HCT116 (cell line): ENCODE measurements at regions not wholly inside any gene's neighbourhood (a gene's known extent, or its start where the extent isn't known, plus 50 kb on each side); places are given as distances from the start of the nearest gene placed in this dataset.

Experiments used
- ATAC-seq: fragments of 200-7000 bp; cut with Tn5 transposase; 2 replicates; pipeline ENCODE4 v1.9.1; 2020; ENCODE audit warnings: mild to moderate bottlenecking, moderate library complexity
- BruUV-seq: library from RNA; stranded (reverse); fragments of 400-500 nt; replicated peaks from 2 replicates; lab custom pipeline; 2021; lab: Mats Ljungman, UMichigan
- CTCF ChIA-PET: fragments of 300-600 bp; sonication (Branson Sonifier 250); formaldehyde crosslinking; loops from one replicate; lab custom pipeline; 2021; ENCODE audit warnings: antibody characterized with exemption; lab: Charles Lee
- POLR2A ChIA-PET: fragments of 300-600, 350-600 bp; sonication (Branson Sonifier 250); formaldehyde crosslinking; loops from one replicate; lab custom pipeline; 2021; ENCODE audit warnings: antibody characterized with exemption; lab: Charles Lee
- RAD21 ChIA-PET, 2 experiments: fragments of 300-600 bp; sonication (Branson Sonifier 250); formaldehyde crosslinking; loops; one replicate each; lab custom pipeline; 2023; ENCODE audit warnings: low total read pairs in 2 of 2; ENCODE audit not compliant: uncharacterized antibody in 2 of 2, unreplicated experiment in 2 of 2, low non-redundant PET in 1 of 2; lab: Charles Lee
- DNase-seq: peaks from one replicate; pipeline ENCODE4 v3.0.0-alpha.2; 2010; ENCODE audit warnings: low read depth, low spot score
- H2AFZ ChIP-seq: fragments of 200-600 bp; shearing (Covaris generic), sonication (generic); 2 replicates; pipeline ENCODE4 v1.6.1; 2017; ENCODE audit warnings: low read depth, mixed run types, mixed read lengths, antibody characterized with exemption, low read length; ENCODE audit not compliant: poor library complexity, severe bottlenecking
- H3K27ac ChIP-seq: 2 replicates; pipeline ENCODE4 v1.5.1; 2012; ENCODE audit warnings: low read depth, low read length
- H3K27me3 ChIP-seq: fragments of 200-600 bp; sonication (generic); 2 replicates; pipeline ENCODE4 v1.6.1; 2016; ENCODE audit warnings: mixed run types, low read length, mixed read lengths; ENCODE audit not compliant: insufficient read depth
- H3K36me3 ChIP-seq, 2 experiments: fragments of 200-500 bp in 1 of 2; fragments of 200-600 bp in 1 of 2; sonication (Bioruptor generic) in 1 of 2; sonication (generic) in 1 of 2; 2 replicates each; pipeline versions ENCODE4 v1.5.1 to v1.6.1; 2014 to 2016; ENCODE audit warnings: low read length in 2 of 2, inconsistent platforms in 1 of 2, mixed read lengths in 1 of 2, mixed run types in 1 of 2; ENCODE audit not compliant: insufficient read depth in 2 of 2, control insufficient read depth in 1 of 2
- H3K4me1 ChIP-seq, 2 experiments: fragments of 200-600 bp in 1 of 2; sonication (generic) in 1 of 2; 2 replicates each; pipeline versions ENCODE4 v1.5.1 to v1.6.1; 2012 to 2017; ENCODE audit warnings: low read length in 2 of 2, inconsistent platforms in 1 of 2, mild to moderate bottlenecking in 1 of 2, mixed read lengths in 1 of 2, mixed run types in 1 of 2, moderate library complexity in 1 of 2; ENCODE audit not compliant: insufficient read depth in 2 of 2, control insufficient read depth in 1 of 2
- H3K4me2 ChIP-seq: fragments of 200-600 bp; sonication (generic); 2 replicates; pipeline ENCODE4 v1.6.1; 2017; ENCODE audit warnings: mixed run types, low read length, mixed read lengths
- H3K4me3 ChIP-seq, 2 experiments: fragments of 200-600 bp in 1 of 2; sonication (generic) in 1 of 2; replicated peaks in 1 of 2; 2 replicates each; pipeline ENCODE4 v1.5.1; 2011 to 2016; ENCODE audit warnings: low read length in 2 of 2, control low read depth in 1 of 2, low read depth in 1 of 2, mild to moderate bottlenecking in 1 of 2, mixed read lengths in 1 of 2, mixed run types in 1 of 2
- H3K79me2 ChIP-seq: fragments of 200-600 bp; sonication (generic); 2 replicates; pipeline ENCODE4 v1.6.1; 2017; ENCODE audit warnings: mild to moderate bottlenecking, mixed run types, low read length, moderate library complexity, mixed read lengths; ENCODE audit not compliant: insufficient read depth
- H3K9ac ChIP-seq: fragments of 200-600 bp; sonication (generic); 2 replicates; pipeline ENCODE4 v1.6.1; 2016; ENCODE audit warnings: low read length, mixed read lengths
- H3K9me2 ChIP-seq: fragments of 200-600 bp; sonication (generic), shearing (Covaris generic); 2 replicates; pipeline ENCODE4 v1.6.1; 2017; ENCODE audit warnings: mixed run types, mild to moderate bottlenecking, moderate library complexity; ENCODE audit not compliant: insufficient read depth
- H3K9me3 ChIP-seq, 2 experiments: fragments of 200-500 bp in 1 of 2; fragments of 200-600 bp in 1 of 2; sonication (Bioruptor generic) in 1 of 2; sonication (generic) in 1 of 2; 2 replicates each; pipeline ENCODE4 v1.6.1; 2014 to 2017; ENCODE audit warnings: low read length in 2 of 2, mixed read lengths in 2 of 2, inconsistent platforms in 1 of 2, low read depth in 1 of 2, mild to moderate bottlenecking in 1 of 2, mixed run types in 1 of 2, moderate library complexity in 1 of 2; ENCODE audit not compliant: control insufficient read depth in 1 of 2, insufficient read depth in 1 of 2
- H4K20me1 ChIP-seq: fragments of 200-600 bp; sonication (generic), shearing (Covaris generic); 2 replicates; pipeline ENCODE4 v1.6.1; 2017; ENCODE audit warnings: mixed run types, mild to moderate bottlenecking, moderate library complexity; ENCODE audit not compliant: insufficient read depth
- CEBPB ChIP-seq: IDR thresholded peaks from 2 replicates; pipeline ENCODE4 v1.6.1; 2012; ENCODE audit warnings: low read depth
- CTCF ChIP-seq, 3 experiments: fragments of 200-600 bp in 1 of 3; sonication (generic) in 1 of 3; IDR thresholded peaks in 2 of 3; conservative IDR thresholded peaks in 1 of 3; 2 replicates each; pipeline ENCODE4 v1.5.1; 2012 to 2017; ENCODE audit warnings: low read depth in 2 of 3, low read length in 2 of 3, antibody characterized with exemption in 1 of 3, borderline replicate concordance in 1 of 3, control low read depth in 1 of 3, mild to moderate bottlenecking in 1 of 3, mixed read lengths in 1 of 3, mixed run types in 1 of 3, moderate library complexity in 1 of 3; ENCODE audit not compliant: insufficient read depth in 1 of 3
- EZH2 ChIP-seq: fragments of 200-600 bp; sonication (generic); IDR thresholded peaks from 2 replicates; pipeline ENCODE4 v1.6.1; 2017; ENCODE audit warnings: antibody characterized with exemption, mixed run types
- EZH2phosphoT487 ChIP-seq: fragments of 200-600 bp; IDR thresholded peaks from 2 replicates; pipeline ENCODE4 v1.6.1; 2018; ENCODE audit warnings: antibody characterized with exemption, borderline replicate concordance
- FOSL1 ChIP-seq: IDR thresholded peaks from 2 replicates; pipeline ENCODE4 v1.6.1; 2012; ENCODE audit warnings: low read depth
- JUND ChIP-seq: IDR thresholded peaks from 2 replicates; pipeline ENCODE4 v1.6.1; 2012
- MAX ChIP-seq: IDR thresholded peaks from 2 replicates; pipeline ENCODE4 v1.6.1; 2012
- POLR2A ChIP-seq: IDR thresholded peaks from 2 replicates; pipeline ENCODE4 v1.7.0; 2011; ENCODE audit warnings: borderline replicate concordance; ENCODE audit not compliant: insufficient read depth, insufficient read length; ENCODE audit errors: extremely low read depth
- POLR2AphosphoS5 ChIP-seq: IDR thresholded peaks from 2 replicates; pipeline ENCODE4 v1.6.1; 2011; ENCODE audit warnings: mild to moderate bottlenecking, low read depth, low read length, moderate library complexity
- RAD21 ChIP-seq: IDR thresholded peaks from 2 replicates; pipeline ENCODE4 v1.6.1; 2012; ENCODE audit warnings: low read depth, mild to moderate bottlenecking
- REST ChIP-seq: IDR thresholded peaks from 2 replicates; pipeline ENCODE4 v1.6.1; 2012; ENCODE audit warnings: low read depth
- SIN3A ChIP-seq: IDR thresholded peaks from 2 replicates; pipeline ENCODE4 v1.6.1; 2012; ENCODE audit warnings: low read depth
- SP1 ChIP-seq: IDR thresholded peaks from 2 replicates; pipeline ENCODE4 v1.6.1; 2012; ENCODE audit warnings: low read depth
- SRF ChIP-seq: IDR thresholded peaks from 2 replicates; pipeline ENCODE4 v1.6.1; 2012; ENCODE audit warnings: low read depth
- TCF7L2 ChIP-seq: IDR thresholded peaks from 2 replicates; pipeline ENCODE4 v1.7.0; 2011; ENCODE audit warnings: borderline replicate concordance, inconsistent platforms; ENCODE audit not compliant: insufficient read depth, insufficient read length; ENCODE audit errors: extremely low read depth
- ZFX ChIP-seq: fragments of 450-650 bp; IDR thresholded peaks from 2 replicates; pipeline ENCODE4 v1.6.1; 2017
- ZNF274 ChIP-seq: fragments of 200-500 bp; sonication (Bioruptor generic); IDR thresholded peaks from 2 replicates; pipeline ENCODE4 v1.6.1; 2014; ENCODE audit warnings: mild to moderate bottlenecking, low read depth, low read length, inconsistent platforms
- intact Hi-C: fragments of 100-400 bp; cut with micrococcal nuclease; formaldehyde crosslinking; loops from 2 replicates; pipeline ENCODE4 v1.10.0; 2022
- TF ChIP-seq, protein P1 (sequence below): IDR thresholded peaks from 2 replicates; pipeline ENCODE4 v1.6.1; 2012
- TF ChIP-seq, protein P2 (sequence below): IDR thresholded peaks from 2 replicates; pipeline ENCODE4 v1.6.1; 2011; ENCODE audit warnings: mild to moderate bottlenecking, low read length, moderate library complexity; ENCODE audit not compliant: insufficient replicate concordance; ENCODE audit errors: extremely low read depth

- H3K27ac ChIP-seq, result no peak overlapping the region
- H3K36me3 ChIP-seq, result no peaks in the 10 kb centered on the region
- no peaks in the 10 kb centered on the region for H3K27me3 ChIP-seq
- no peaks in the 10 kb centered on the region for H3K9me2 ChIP-seq
- H3K4me1 ChIP-seq, result peaks cover 0 to 17% of the 10 kb centered on the region in 2 experiments; a peak in 2 of 4 replicates
- no TSS peak for BruUV-seq
- H3K4me3 ChIP-seq, result no peak overlapping the region
- no peak for TF ChIP-seq ZFX
- no peak for TF ChIP-seq CEBPB
- TF ChIP-seq SP1, result no peak
- TF ChIP-seq JUND, result no peak
- TF ChIP-seq EZH2phosphoT487, result no peak
- TF ChIP-seq, protein P1, sequence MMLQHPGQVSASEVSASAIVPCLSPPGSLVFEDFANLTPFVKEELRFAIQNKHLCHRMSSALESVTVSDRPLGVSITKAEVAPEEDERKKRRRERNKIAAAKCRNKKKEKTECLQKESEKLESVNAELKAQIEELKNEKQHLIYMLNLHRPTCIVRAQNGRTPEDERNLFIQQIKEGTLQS, result no peak
- TF ChIP-seq SRF, result no peak
- TF ChIP-seq SIN3A, result no peak
- TF ChIP-seq POLR2A, result no peak
- TF ChIP-seq CTCF (IDR thresholded peaks at IDR 0.05 in 2 of 3, conservative IDR thresholded peaks at IDR 0.05 in 1 of 3; ENCODE audit: borderline replicate concordance in 1 of 3, insufficient read depth in 1 of 3, low read depth in 2 of 3, low read length in 2 of 3), result no peak
- TF ChIP-seq RAD21, result no peak
- TF ChIP-seq EZH2, result no peak
- no peak for TF ChIP-seq MAX
- TF ChIP-seq, protein P2, sequence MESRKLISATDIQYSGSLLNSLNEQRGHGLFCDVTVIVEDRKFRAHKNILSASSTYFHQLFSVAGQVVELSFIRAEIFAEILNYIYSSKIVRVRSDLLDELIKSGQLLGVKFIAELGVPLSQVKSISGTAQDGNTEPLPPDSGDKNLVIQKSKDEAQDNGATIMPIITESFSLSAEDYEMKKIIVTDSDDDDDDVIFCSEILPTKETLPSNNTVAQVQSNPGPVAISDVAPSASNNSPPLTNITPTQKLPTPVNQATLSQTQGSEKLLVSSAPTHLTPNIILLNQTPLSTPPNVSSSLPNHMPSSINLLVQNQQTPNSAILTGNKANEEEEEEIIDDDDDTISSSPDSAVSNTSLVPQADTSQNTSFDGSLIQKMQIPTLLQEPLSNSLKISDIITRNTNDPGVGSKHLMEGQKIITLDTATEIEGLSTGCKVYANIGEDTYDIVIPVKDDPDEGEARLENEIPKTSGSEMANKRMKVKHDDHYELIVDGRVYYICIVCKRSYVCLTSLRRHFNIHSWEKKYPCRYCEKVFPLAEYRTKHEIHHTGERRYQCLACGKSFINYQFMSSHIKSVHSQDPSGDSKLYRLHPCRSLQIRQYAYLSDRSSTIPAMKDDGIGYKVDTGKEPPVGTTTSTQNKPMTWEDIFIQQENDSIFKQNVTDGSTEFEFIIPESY, result no peak
- no peak for TF ChIP-seq REST
- no peak for TF ChIP-seq POLR2AphosphoS5
- no peak for TF ChIP-seq TCF7L2
- TF ChIP-seq ZNF274, result no peak
- no peak for TF ChIP-seq FOSL1
- ChIA-PET CTCF (no interaction called here), POLR2A (no interaction called here), RAD21 (interaction anchor here in 1 of 2 experiments (0.7 kb wide), 1 partner anchor 37 kb away, joined by 3 read pairs; no protein-coding TSS in a partner anchor)
- no peaks in the 10 kb centered on the region for H3K79me2 ChIP-seq
- ATAC-seq, result no peak
- no peak overlapping the region for H2AFZ ChIP-seq
- intact Hi-C loops, result no loop called here
- no peaks in the 10 kb centered on the region for H4K20me1 ChIP-seq
- H3K4me2 ChIP-seq, result no peak overlapping the region
- no peak overlapping the region for H3K9ac ChIP-seq
- no peaks in the 10 kb centered on the region for H3K9me3 ChIP-seq
- no peak for DNase-seq
These were observed 436.1 kb downstream of the UTRN start for GRCh38 chr6:144721232-144721631.
